Neural progenitor cell (in vitro differentiated cells): ENCODE measurements at regions not wholly inside any gene's neighbourhood (a gene's known extent, or its start where the extent isn't known, plus 50 kb on each side); places are given as distances from the start of the nearest gene placed in this dataset.

Experiments
- DNase-seq: peaks from one replicate; pipeline ENCODE4 v3.0.0-alpha.2; 2016; ENCODE audit warnings: low spot score
- H2AFZ ChIP-seq: fragments of 200-600 bp; sonication (generic); replicated peaks from 2 replicates; pipeline ENCODE4 v1.6.1; 2016; ENCODE audit warnings: antibody characterized with exemption
- H3F3A ChIP-seq: fragments of 200-600 bp; sonication (generic); 2 replicates; pipeline ENCODE4 v1.6.1; 2016; ENCODE audit warnings: antibody characterized with exemption, low read depth
- H3K27ac ChIP-seq: fragments of 200-600 bp; sonication (generic); 2 replicates; pipeline ENCODE4 v1.5.1; 2016; ENCODE audit warnings: mild to moderate bottlenecking
- H3K27me3 ChIP-seq: fragments of 200-600 bp; sonication (generic); 2 replicates; pipeline ENCODE4 v1.6.1; 2016; ENCODE audit warnings: mild to moderate bottlenecking, moderate library complexity
- H3K36me3 ChIP-seq: fragments of 200-600 bp; sonication (generic); 2 replicates; pipeline ENCODE4 v1.5.1; 2016
- H3K4me1 ChIP-seq: fragments of 200-600 bp; sonication (generic); 2 replicates; pipeline ENCODE4 v1.6.1; 2016; ENCODE audit warnings: mixed run types
- H3K4me2 ChIP-seq: fragments of 200-600 bp; sonication (generic); 2 replicates; pipeline ENCODE4 v1.6.1; 2016
- H3K4me3 ChIP-seq: fragments of 200-600 bp; sonication (generic); 2 replicates; pipeline ENCODE4 v1.5.1; 2016
- H3K79me2 ChIP-seq: fragments of 200-600 bp; sonication (generic); 2 replicates; pipeline ENCODE4 v1.6.1; 2016; ENCODE audit warnings: low read depth
- H3K9ac ChIP-seq: fragments of 200-600 bp; sonication (generic); 2 replicates; pipeline ENCODE4 v1.6.1; 2016
- H3K9me3 ChIP-seq: fragments of 200-600 bp; sonication (generic); 2 replicates; pipeline ENCODE4 v1.5.1; 2016; ENCODE audit warnings: low read depth
- H4K20me1 ChIP-seq: fragments of 200-600 bp; sonication (generic); 2 replicates; pipeline ENCODE4 v1.6.1; 2016; ENCODE audit warnings: low read depth
- H3K27ac Mint-ChIP-seq: 3 replicates; pipeline ENCODE4 v1.8.0; 2021; ENCODE audit warnings: mixed read lengths
- H3K27me3 Mint-ChIP-seq: 2 replicates; pipeline ENCODE4 v1.8.0; 2022; ENCODE audit warnings: low read depth, mild to moderate bottlenecking, inconsistent platforms, moderate library complexity, mixed read lengths; ENCODE audit not compliant: insufficient read depth
- H3K36me3 Mint-ChIP-seq: 3 replicates; pipeline ENCODE4 v1.8.0; 2021; ENCODE audit warnings: mixed read lengths
- H3K4me1 Mint-ChIP-seq: 3 replicates; pipeline ENCODE4 v1.8.0; 2021; ENCODE audit warnings: mixed read lengths
- H3K4me3 Mint-ChIP-seq: 3 replicates; pipeline ENCODE4 v1.8.0; 2021; ENCODE audit warnings: mild to moderate bottlenecking, moderate library complexity, mixed read lengths
- H3K9me3 Mint-ChIP-seq: 3 replicates; pipeline ENCODE4 v1.8.0; 2020; ENCODE audit warnings: mixed read lengths
- CTCF ChIP-seq: fragments of 200-600 bp; sonication (generic); IDR thresholded peaks from 2 replicates; pipeline ENCODE4 v1.5.1; 2017; ENCODE audit warnings: antibody characterized with exemption, mild to moderate bottlenecking
- EZH2 ChIP-seq: fragments of 200-600 bp; sonication (generic); IDR thresholded peaks from 2 replicates; pipeline ENCODE4 v1.6.1; 2017; ENCODE audit warnings: antibody characterized with exemption, mild to moderate bottlenecking, moderate library complexity
- EZH2phosphoT487 ChIP-seq: fragments of 200-600 bp; sonication (generic); IDR thresholded peaks from 2 replicates; pipeline ENCODE4 v1.6.1; 2017; ENCODE audit warnings: antibody characterized with exemption

- H2AFZ ChIP-seq = peak overlapping the region; percentile 90
- H3K36me3 ChIP-seq = peaks cover 7% of the 10 kb centered on the region
- H3K36me3 Mint-ChIP-seq = no peaks in the 10 kb centered on the region
- H3K4me1 Mint-ChIP-seq = peaks cover 8% of the 10 kb centered on the region
- TF ChIP-seq CTCF (no peak), EZH2 (no peak), EZH2phosphoT487 (no peak)
- DNase-seq = no peak
- H3K79me2 ChIP-seq = peaks cover 66% of the 10 kb centered on the region
- no peaks in the 10 kb centered on the region for H4K20me1 ChIP-seq
- H3K27me3 ChIP-seq = no peaks in the 10 kb centered on the region
- H3K4me3 ChIP-seq = no peak overlapping the region
- H3F3A ChIP-seq = peaks cover 31% of the 10 kb centered on the region
- peaks cover 26% of the 10 kb centered on the region for H3K4me1 ChIP-seq
- no peaks in the 10 kb centered on the region for H3K9me3 ChIP-seq
- H3K4me3 Mint-ChIP-seq = no peak overlapping the region
- H3K9ac ChIP-seq = no peak overlapping the region
- H3K27me3 Mint-ChIP-seq = peaks cover 3% of the 10 kb centered on the region
- H3K27ac Mint-ChIP-seq = peak overlapping the region; percentile 27
- H3K27ac ChIP-seq = peak overlapping the region; percentile 31
- peaks cover 3% of the 10 kb centered on the region for H3K9me3 Mint-ChIP-seq
- no peak overlapping the region for H3K4me2 ChIP-seq
Measured at GRCh38 chr3:16665282-16665741, 60.1 kb upstream of the DAZL start.

- Mint-ChIP-seq H3K4me3 (no peak overlapping the region), H3K27me3 (peaks cover 3% of the 10 kb centered on the region), H3K9me3 (peaks cover 1% of the 10 kb centered on the region), H3K27ac (no peak overlapping the region), H3K4me1 (peaks cover 8% of the 10 kb centered on the region), H3K36me3 (no peaks in the 10 kb centered on the region)
- Histone ChIP-seq H3K4me2 (no peak overlapping the region), H3K9me3 (no peaks in the 10 kb centered on the region), H3K27ac (no peak overlapping the region), H3K79me2 (peaks cover 64% of the 10 kb centered on the region), H3K36me3 (peaks cover 1% of the 10 kb centered on the region), H4K20me1 (no peaks in the 10 kb centered on the region), H3F3A (peaks cover 31% of the 10 kb centered on the region), H3K27me3 (no peaks in the 10 kb centered on the region), H3K4me3 (no peak overlapping the region), H3K4me1 (peaks cover 27% of the 10 kb centered on the region), H2AFZ (no peak overlapping the region), H3K9ac (no peak overlapping the region)
- no peak for DNase-seq
- TF ChIP-seq EZH2 (no peak), CTCF (no peak), EZH2phosphoT487 (no peak)
Measured at GRCh38 chr3:16666206-16666605, 61.0 kb upstream of the DAZL start.

- no peaks in the 10 kb centered on the region for H3K36me3 Mint-ChIP-seq
- H3K4me3 Mint-ChIP-seq = no peak overlapping the region
- H3K27me3 ChIP-seq = no peaks in the 10 kb centered on the region
- no peak overlapping the region for H3K27ac Mint-ChIP-seq
- no peak overlapping the region for H3K27ac ChIP-seq
- H3K4me1 Mint-ChIP-seq = peaks cover 8% of the 10 kb centered on the region
- no peak overlapping the region for H3K9ac ChIP-seq
- H3K9me3 ChIP-seq = no peaks in the 10 kb centered on the region
- no peaks in the 10 kb centered on the region for H3K36me3 ChIP-seq
- no peaks in the 10 kb centered on the region for H4K20me1 ChIP-seq
- DNase-seq = no peak
- no peak overlapping the region for H3K4me3 ChIP-seq
- no peaks in the 10 kb centered on the region for H3K27me3 Mint-ChIP-seq
- TF ChIP-seq EZH2phosphoT487 (no peak), EZH2 (no peak), CTCF (no peak)
- H3K4me1 ChIP-seq = peaks cover 41% of the 10 kb centered on the region
- no peak overlapping the region for H2AFZ ChIP-seq
- H3K79me2 ChIP-seq = peaks cover 56% of the 10 kb centered on the region
- H3F3A ChIP-seq = peaks cover 40% of the 10 kb centered on the region
- H3K4me2 ChIP-seq = no peak overlapping the region
- H3K9me3 Mint-ChIP-seq = peaks cover 1% of the 10 kb centered on the region
Measured at GRCh38 chr3:16667633-16668032, 62.4 kb upstream of the DAZL start.
